Hepatocyte (in vitro differentiated cells): ENCODE measurements at regions not wholly inside any gene's neighbourhood (a gene's known extent, or its start where the extent isn't known, plus 50 kb on each side); places are given as distances from the start of the nearest gene placed in this dataset.

Experiments used
- DNase-seq: peaks from one replicate; pipeline ENCODE4 v3.0.0-alpha.2; 2016; ENCODE audit warnings: low spot score
- H2AFZ ChIP-seq: fragments of 200-600 bp; sonication (generic); 2 replicates; pipeline ENCODE4 v1.6.0; 2016; ENCODE audit warnings: antibody characterized with exemption, mild to moderate bottlenecking
- H3K27ac ChIP-seq: fragments of 200-600 bp; sonication (generic); 2 replicates; pipeline ENCODE4 v1.5.1; 2016; ENCODE audit warnings: mild to moderate bottlenecking
- H3K27me3 ChIP-seq: fragments of 200-600 bp; sonication (generic); 2 replicates; pipeline ENCODE4 v1.6.1; 2016
- H3K36me3 ChIP-seq: fragments of 200-600 bp; sonication (generic); replicated peaks from 2 replicates; pipeline ENCODE4 v1.5.1; 2016; ENCODE audit warnings: low read depth; ENCODE audit not compliant: insufficient read depth
- H3K4me1 ChIP-seq: fragments of 200-600 bp; sonication (generic); 2 replicates; pipeline ENCODE4 v1.5.1; 2016; ENCODE audit warnings: mild to moderate bottlenecking, moderate library complexity; ENCODE audit not compliant: insufficient read depth
- H3K4me2 ChIP-seq: fragments of 200-600 bp; sonication (generic); 2 replicates; pipeline ENCODE4 v1.6.0; 2016
- H3K4me3 ChIP-seq: fragments of 200-600 bp; sonication (generic); 2 replicates; pipeline ENCODE4 v1.5.1; 2016; ENCODE audit warnings: mild to moderate bottlenecking
- H3K79me2 ChIP-seq: fragments of 200-600 bp; sonication (generic); 2 replicates; pipeline ENCODE4 v1.6.0; 2017; ENCODE audit warnings: mild to moderate bottlenecking
- H3K9me2 ChIP-seq: fragments of 200-600 bp; sonication (generic); replicated peaks from 2 replicates; pipeline ENCODE4 v1.6.0; 2017; ENCODE audit warnings: mild to moderate bottlenecking; ENCODE audit not compliant: insufficient read depth
- H3K9me3 ChIP-seq: fragments of 200-600 bp; sonication (generic); 2 replicates; pipeline ENCODE4 v1.5.1; 2016; ENCODE audit warnings: low read depth, mild to moderate bottlenecking
- H4K20me1 ChIP-seq: fragments of 200-600 bp; sonication (generic); 2 replicates; pipeline ENCODE4 v1.6.0; 2016; ENCODE audit warnings: mild to moderate bottlenecking; ENCODE audit not compliant: insufficient read depth, poor library complexity, severe bottlenecking
- CTCF ChIP-seq: fragments of 200-600 bp; sonication (generic); IDR thresholded peaks from 2 replicates; pipeline ENCODE4 v1.5.1; 2016; ENCODE audit warnings: antibody characterized with exemption, mild to moderate bottlenecking; ENCODE audit not compliant: poor library complexity
- EZH2 ChIP-seq: fragments of 200-600 bp; sonication (generic); IDR thresholded peaks from 2 replicates; pipeline ENCODE4 v1.6.1; 2016; ENCODE audit warnings: antibody characterized with exemption, mild to moderate bottlenecking, borderline replicate concordance
- EZH2phosphoT487 ChIP-seq: fragments of 200-600 bp; sonication (generic); IDR thresholded peaks from one replicate; pipeline ENCODE4 v1.6.1; 2018; ENCODE audit warnings: antibody characterized with exemption, mild to moderate bottlenecking, low read depth, moderate library complexity; ENCODE audit not compliant: unreplicated experiment, severe bottlenecking
- WGBS: methylation state at CpG from one replicate; pipeline ENCODE4 v1.1.6; 2016; ENCODE audit warnings: low lambda C conversion rate; ENCODE audit errors: missing lambda C conversion rate; 5-methylcytosine and 5-hydroxymethylcytosine counted together

GRCh38 chr3:21056293-21056692, 694.7 kb downstream of the ZNF385D start:
- Histone ChIP-seq H3K4me1 (no peaks in the 10 kb centered on the region), H3K4me2 (no peak overlapping the region), H3K9me3 (no peaks in the 10 kb centered on the region), H3K4me3 (no peak overlapping the region), H3K27ac (no peak overlapping the region), H3K36me3 (no peaks in the 10 kb centered on the region), H3K9me2 (no peaks in the 10 kb centered on the region), H2AFZ (no peak overlapping the region), H3K79me2 (no peaks in the 10 kb centered on the region), H4K20me1 (no peaks in the 10 kb centered on the region), H3K27me3 (no peaks in the 10 kb centered on the region)
- no peak for TF ChIP-seq EZH2
- TF ChIP-seq EZH2phosphoT487, result no peak
- TF ChIP-seq CTCF, result no peak
- WGBS, result 90% methylated on average over 1 of the region's 1 CpG
- no peak for DNase-seq

- Histone ChIP-seq H3K36me3 (no peaks in the 10 kb centered on the region), H3K9me3 (no peaks in the 10 kb centered on the region), H3K27ac (no peak overlapping the region), H4K20me1 (no peaks in the 10 kb centered on the region), H3K9me2 (no peaks in the 10 kb centered on the region), H2AFZ (no peak overlapping the region), H3K4me2 (no peak overlapping the region), H3K4me1 (no peaks in the 10 kb centered on the region), H3K4me3 (no peak overlapping the region), H3K27me3 (no peaks in the 10 kb centered on the region), H3K79me2 (no peaks in the 10 kb centered on the region)
- no peak for DNase-seq
- no peak for TF ChIP-seq EZH2
- no peak for TF ChIP-seq CTCF
- TF ChIP-seq EZH2phosphoT487, result no peak
These were observed 696.0 kb downstream of the ZNF385D start for GRCh38 chr3:21055015-21055414.

- TF ChIP-seq EZH2phosphoT487 (no peak), EZH2 (no peak), CTCF (no peak)
- H3K4me1 ChIP-seq, result no peaks in the 10 kb centered on the region
- no peaks in the 10 kb centered on the region for H3K9me3 ChIP-seq
- H3K9me2 ChIP-seq, result no peaks in the 10 kb centered on the region
- no peak overlapping the region for H3K27ac ChIP-seq
- DNase-seq, result no peak
- no peaks in the 10 kb centered on the region for H4K20me1 ChIP-seq
- no peak overlapping the region for H2AFZ ChIP-seq
- no peaks in the 10 kb centered on the region for H3K27me3 ChIP-seq
- no peaks in the 10 kb centered on the region for H3K36me3 ChIP-seq
- H3K4me2 ChIP-seq, result no peak overlapping the region
- WGBS, result 66% methylated on average over 3 of the region's 3 CpGs
- H3K4me3 ChIP-seq, result no peak overlapping the region
- no peaks in the 10 kb centered on the region for H3K79me2 ChIP-seq
These were observed 696.9 kb downstream of the ZNF385D start for GRCh38 chr3:21054064-21054463.

- Histone ChIP-seq H3K27ac (no peak overlapping the region), H3K9me2 (no peaks in the 10 kb centered on the region), H2AFZ (no peak overlapping the region), H3K4me2 (no peak overlapping the region), H3K27me3 (no peaks in the 10 kb centered on the region), H3K9me3 (no peaks in the 10 kb centered on the region), H3K79me2 (no peaks in the 10 kb centered on the region), H3K36me3 (no peaks in the 10 kb centered on the region), H3K4me3 (no peak overlapping the region), H3K4me1 (no peaks in the 10 kb centered on the region), H4K20me1 (no peaks in the 10 kb centered on the region)
- no peak for DNase-seq
- no peak for TF ChIP-seq CTCF
- TF ChIP-seq EZH2phosphoT487, result no peak
- no peak for TF ChIP-seq EZH2
- WGBS, result 78% methylated on average over 7 of the region's 7 CpGs
These were observed 701.5 kb downstream of the ZNF385D start for GRCh38 chr3:21049334-21050062.
